Astrocyte (in vitro differentiated cells and primary cell): ENCODE measurements at regions not wholly inside any gene's neighbourhood (a gene's known extent, or its start where the extent isn't known, plus 50 kb on each side); places are given as distances from the start of the nearest gene placed in this dataset.

ENCODE experiments used
- CTCF ChIP-seq: IDR thresholded peaks from 2 replicates; pipeline ENCODE4 v1.5.1; 2011; ENCODE audit warnings: low read depth, mild to moderate bottlenecking, inconsistent platforms, low read length, moderate library complexity; ENCODE audit not compliant: insufficient read depth
- EZH2 ChIP-seq: IDR thresholded peaks from 2 replicates; pipeline ENCODE4 v1.6.1; 2012; ENCODE audit warnings: mild to moderate bottlenecking, low read length, inconsistent platforms; ENCODE audit not compliant: insufficient read depth

DNA sequence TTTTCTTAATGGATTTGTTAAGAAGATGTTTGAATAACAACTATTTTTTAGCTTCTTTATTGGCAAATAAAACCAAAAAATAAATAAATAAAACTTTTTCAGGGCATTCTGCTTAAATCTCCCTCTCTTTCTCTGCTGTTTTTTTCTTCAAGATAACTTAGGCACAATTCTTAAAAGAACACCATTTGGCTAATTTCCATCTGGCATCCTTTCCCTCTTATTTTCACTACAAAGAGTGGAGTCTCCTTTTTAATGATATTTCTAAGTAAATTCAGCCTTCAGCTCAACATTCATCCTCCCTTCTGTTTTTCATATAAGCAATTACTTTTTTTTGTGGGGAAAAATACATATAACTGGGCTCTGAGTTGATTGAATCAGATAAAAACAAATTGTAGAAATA, 88.1 kb downstream of the PCDH7 start:
- TF ChIP-seq CTCF = no peak
- TF ChIP-seq EZH2 = no peak
